LNCAP (cell line): ENCODE measurements at regions not wholly inside any gene's neighbourhood (a gene's known extent, or its start where the extent isn't known, plus 50 kb on each side); places are given as distances from the start of the nearest gene placed in this dataset.

Experiments used
- CTCF ChIP-seq: fragments of 450-650 bp; IDR thresholded peaks from 2 replicates; pipeline ENCODE4 v1.5.1; 2017; ENCODE audit warnings: mild to moderate bottlenecking

GRCh38 chr5:38070304-38070950, 187.9 kb upstream of the EGFLAM start:
- no peak for TF ChIP-seq CTCF

- no peak for TF ChIP-seq CTCF
Observed at GRCh38 chr5:38069360-38069759, 189.0 kb upstream of the EGFLAM start.

GRCh38 chr5:38060354-38060753, 198.0 kb upstream of the EGFLAM start:
- TF ChIP-seq CTCF: no peak

- TF ChIP-seq CTCF: no peak
Observed at GRCh38 chr5:38059876-38060275, 198.5 kb upstream of the EGFLAM start.

- TF ChIP-seq CTCF: no peak
Observed at GRCh38 chr5:38051711-38052511, 206.4 kb upstream of the EGFLAM start.

GRCh38 chr5:38048400-38048799, 208.6 kb upstream of the GDNF start:
- no peak for TF ChIP-seq CTCF

GRCh38 chr5:38046103-38046502, 206.3 kb upstream of the GDNF start:
- TF ChIP-seq CTCF: no peak
